Occipital lobe (tissue), 1 donor: ENCODE measurements at regions not wholly inside any gene's neighbourhood (a gene's known extent, or its start where the extent isn't known, plus 50 kb on each side); places are given as distances from the start of the nearest gene placed in this dataset.
"Not testable (repeated sequence)": the region's sequence is repeated elsewhere in the genome, so short reads cannot be mapped to it uniquely, and the experiment has no call there.

Source experiments
- DNase-seq: peaks from one replicate; lab custom pipeline; 2025; lab: John Stamatoyannopoulos, UW

DNA sequence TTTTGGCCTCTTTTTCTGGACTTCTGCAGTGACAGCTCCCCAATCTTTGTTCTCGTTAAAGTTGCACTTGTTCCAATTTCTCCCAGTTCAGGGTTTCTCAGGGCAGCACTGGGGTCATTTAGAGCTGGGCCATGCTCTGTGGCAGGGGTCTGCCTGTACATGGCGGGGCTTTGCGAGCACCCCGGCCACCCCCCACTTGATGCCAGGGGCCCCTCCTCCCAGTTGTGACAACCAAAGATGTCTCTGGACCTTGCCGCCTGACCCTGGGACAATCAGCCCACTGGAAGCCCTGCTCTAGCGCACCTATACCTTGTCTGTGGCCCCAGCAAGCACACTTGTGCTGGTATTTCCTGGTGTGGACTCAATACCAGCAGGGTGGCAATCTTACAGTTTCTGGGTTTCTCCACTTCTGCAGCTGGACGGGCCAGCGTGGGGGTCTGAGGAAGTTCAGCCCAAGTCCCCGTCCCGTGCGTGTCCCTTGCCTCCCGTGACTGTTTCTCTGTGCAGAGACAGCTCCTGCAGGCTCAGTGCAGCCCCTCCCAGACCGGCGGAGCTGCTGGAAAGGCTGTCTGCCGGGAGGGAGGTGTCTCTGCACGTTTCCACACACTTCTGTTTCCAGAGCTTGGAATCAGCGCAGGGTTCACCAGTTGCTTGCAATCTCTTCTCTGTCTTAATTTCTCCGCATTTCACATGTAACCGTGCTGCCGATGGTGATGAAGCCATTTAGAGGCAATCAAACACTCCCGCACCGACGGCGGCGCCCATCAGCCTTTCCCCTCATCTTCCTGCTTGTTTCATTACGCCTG lies 1328.9 kb downstream of the BRD1 start:
- no peak for DNase-seq

DNA sequence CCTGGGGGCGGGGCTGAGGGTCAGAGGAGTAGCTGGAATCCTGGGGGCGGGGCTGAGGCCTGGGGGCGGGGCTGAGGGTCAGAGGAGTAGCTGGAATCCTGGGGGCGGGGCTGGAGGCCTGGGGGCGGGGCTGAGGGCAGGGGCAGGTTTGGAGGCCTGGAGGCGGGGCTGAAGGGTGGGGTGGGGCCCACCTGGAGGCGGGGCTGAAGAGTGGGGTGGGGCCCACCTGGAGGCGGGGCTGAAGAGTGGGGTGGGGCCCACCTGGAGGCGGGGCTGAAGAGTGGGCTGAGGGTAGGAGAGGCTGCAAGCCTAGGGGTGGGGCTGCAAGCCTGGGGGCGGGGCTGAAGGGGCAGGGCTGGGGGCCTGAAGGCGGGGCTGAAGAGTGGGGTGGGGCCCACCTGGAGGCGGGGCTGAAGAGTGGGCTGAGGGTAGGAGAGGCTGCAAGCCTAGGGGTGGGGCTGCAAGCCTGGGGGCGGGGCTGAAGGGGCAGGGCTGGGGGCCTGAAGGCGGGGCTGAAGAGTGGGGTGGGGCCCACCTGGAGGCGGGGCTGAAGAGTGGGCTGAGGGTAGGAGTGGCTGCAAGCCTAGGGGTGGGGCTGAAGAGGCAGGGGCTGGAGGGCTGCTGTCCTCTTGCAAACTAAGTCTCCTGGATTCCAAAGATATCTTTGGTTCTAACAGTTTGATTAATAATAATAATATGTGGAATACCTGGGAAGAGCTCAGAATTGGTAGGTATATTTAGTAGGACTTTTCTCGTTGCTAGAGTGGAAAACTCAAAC lies 1329.7 kb downstream of the BRD1 start:
- DNase-seq = not testable (repeated sequence)

DNA sequence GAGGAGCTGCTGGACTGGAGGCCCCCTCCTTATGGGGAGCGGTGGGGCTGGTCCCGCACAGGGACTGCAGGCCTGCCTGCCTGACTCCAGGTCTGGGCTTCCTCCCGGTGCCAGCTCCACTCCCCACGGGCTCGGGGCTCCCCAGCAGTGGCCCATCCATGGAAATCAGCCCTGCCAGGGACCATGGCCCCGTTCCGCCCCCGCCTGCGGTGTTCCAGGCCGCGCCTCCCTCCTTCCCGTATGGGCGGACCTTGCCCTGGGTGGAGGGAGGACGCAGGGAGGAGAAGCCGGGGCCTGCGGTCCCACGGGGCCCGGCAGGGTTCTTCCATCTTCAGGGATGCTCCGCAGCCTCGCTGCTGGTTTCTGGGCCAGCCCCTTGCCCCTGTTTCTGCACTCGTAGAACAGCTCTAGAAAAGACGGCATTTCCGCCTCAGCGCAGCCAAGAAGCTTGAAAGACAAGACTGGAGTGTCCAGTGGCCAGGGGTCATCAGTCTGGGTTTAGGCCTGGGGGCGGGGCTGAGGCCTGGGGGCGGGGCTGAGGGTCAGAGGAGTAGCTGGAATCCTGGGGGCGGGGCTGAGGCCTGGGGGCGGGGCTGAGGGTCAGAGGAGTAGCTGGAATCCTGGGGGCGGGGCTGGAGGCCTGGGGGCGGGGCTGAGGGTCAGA lies 1330.6 kb downstream of the BRD1 start:
- no peak for DNase-seq

DNA sequence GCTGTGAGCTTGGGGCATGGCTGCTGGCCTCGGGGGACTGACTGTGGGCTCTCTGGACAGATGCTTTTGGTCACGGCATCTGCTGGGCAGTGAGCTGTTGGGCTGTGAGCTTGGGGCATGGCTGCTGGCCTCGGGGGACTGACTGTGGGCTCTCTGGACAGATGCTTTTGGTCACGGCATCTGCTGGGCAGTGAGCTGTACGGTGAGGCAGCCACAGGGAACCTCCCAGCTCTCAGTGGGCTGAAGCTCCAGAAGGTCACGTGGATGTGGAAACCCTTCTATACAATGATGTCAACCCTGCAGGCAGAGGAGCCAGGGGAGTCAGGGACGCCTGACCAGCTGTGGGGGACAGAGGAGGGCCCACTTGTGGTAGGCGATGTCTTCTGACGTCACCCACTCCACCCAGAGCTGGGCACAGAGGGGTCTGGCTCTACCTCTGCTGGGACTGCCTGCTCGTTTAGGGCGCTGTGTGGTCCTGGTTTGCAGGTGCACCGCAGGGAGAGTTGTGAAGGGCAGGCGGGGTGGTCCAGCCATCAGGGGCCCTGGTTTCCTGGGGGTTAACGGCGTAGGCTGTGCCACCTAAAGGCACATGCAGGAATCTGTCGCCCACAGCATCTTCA lies 1331.3 kb downstream of the BRD1 start:
- DNase-seq = no peak

DNA sequence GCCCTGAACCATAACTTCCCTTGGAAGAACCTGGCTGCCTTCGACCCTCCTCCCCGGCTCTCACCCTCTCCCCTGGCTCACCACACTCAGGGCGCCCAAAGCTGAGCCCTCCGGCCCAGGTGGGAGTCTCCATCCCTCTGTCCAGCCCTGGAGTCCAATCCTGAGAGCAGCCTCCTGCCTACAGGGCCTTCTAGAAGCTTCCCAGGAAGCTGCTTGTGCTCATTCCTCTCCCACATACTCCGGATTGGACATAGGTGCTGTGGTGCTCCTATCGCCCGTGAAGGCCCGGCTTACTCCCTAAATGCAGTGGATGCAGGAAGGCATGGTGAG lies 1332.0 kb downstream of the BRD1 start:
- DNase-seq = no peak

DNA sequence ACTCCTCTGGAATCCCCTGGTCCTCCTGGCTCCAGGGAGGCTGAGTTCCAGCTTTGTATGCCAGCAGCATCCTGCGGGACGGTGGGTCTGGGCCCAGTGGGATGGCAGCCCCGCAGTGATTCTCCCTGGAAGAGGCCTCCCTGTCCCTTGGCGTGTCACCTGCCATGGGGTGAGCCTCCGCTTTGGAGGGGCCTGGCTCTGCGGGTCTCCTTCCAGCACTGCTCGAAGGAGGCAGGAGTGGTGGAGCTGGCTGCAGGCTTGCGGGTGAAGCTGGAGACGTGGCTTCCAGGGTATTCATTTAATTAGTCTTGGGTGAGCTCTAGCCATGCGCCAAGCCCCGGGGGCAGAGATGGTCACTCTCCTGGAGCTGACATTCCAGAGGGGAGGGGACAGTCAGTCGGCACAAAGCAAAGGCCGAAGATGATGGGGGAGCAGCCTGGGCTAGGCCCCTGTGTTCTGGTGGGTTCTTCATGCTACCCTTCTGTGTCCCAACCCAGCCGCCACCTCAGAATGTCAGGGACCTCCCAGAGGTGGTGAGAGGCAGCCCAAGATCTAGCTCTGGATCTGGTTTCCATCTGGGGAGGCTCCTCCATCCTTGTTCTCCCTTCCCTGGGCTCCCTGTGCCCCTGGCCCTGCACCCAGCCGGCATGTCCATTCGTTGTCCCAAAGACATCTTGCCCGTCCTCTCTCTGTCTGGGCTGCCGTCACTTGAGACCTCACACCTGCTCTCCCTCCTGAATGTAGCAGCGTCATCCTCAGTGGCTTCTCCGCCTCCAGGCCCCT lies 1332.5 kb downstream of the BRD1 start:
- DNase-seq = no peak

DNA sequence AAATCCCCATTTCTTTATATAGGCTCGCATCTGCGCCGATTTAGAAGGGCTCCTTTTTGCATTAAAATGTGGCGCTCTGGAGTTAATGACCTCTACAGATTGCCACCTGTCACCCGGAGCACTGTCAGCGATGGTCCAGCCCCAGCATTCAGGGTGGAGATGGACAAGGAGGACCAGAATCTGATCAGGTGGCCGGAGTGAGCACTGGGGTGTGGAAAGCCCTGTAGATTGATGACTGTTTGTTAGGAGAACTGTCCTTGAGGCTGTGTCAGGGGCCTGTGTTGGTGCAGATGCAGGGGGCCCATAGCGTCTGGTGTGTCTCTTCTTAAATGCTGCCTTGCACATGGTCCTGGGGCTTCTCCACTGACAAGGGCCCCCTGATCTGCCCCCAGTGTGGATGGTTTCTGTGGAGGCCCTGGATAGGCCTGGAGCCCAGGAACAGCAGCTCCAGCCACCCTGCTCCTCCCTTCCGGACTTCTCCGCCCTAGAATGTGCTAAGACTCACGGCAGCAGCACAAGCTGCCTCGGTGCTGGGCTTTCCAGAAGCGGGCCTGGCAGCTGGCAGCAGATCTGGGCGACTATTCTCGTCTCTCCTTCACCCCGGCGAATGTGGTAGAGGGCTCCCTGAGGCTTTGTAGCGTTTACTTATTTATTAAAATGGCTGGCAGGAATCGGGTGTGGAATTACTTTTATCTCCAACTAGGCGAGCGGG lies 1333.3 kb downstream of the BRD1 start:
- no peak for DNase-seq

DNA sequence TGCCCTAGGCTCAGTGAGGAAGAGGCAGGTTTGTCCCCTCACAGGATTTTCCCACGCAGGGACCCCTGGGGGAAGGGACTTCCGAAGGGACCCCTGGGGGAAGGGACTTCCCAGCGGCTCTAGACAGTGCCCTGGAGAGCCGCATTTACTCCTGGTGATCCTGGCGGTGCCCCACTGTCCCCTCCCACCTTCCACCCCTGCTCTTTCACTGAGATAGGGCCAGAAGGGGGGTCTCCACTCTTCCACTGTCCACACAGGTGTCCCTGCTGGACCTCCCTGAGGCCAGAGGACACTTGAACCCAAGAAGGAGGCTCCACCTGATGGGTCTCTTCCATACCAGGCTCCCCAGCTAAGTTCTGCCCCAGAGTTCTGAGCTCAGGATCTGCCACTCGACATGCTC lies 1333.9 kb downstream of the BRD1 start:
- DNase-seq = no peak

DNA sequence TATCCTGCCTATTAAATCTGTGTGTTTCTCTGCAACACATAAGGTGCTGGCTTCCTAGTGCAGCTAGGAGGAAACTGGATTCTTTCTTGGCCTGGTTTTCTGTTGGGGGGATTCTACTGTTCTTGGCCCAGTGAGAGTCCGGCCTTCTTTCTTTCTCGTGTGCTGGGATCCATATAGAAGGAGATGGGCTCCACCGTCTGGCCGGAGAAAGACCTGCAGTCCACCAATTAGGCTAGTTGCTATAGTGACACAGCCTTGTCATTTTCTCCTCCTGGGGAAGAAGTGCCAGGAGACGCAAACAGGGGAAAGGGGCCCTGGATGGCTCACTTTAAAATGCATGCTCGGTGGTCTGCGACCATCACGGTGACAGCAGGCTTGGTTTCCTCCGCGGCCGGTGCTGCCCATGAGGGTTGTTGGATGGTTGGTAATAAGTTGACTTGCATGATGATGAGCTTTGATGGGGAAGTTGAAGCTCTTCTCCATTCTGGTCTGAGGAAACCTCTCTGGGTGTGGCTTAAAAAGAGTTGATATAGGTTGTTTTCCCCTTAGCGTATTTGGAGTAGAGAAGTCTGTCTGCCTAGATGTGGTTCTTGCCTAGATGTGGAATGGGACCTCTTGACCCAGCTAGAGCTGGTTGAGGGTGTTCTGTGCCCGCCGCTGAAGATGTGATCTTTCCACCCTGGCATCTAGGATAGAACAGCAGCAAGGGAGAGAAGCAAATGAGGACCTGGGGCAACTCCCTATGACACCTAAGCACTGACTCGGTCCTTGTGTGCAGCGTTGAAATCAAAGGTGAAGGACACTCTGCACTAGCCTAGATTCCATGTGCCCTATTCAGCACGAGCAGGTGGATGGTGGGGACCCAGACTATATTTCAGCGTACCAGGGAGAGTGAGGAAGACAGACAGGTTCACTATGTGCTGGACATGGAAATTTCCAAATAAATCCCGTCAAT lies 1335.0 kb downstream of the BRD1 start:
- DNase-seq = peak; percentile 70

DNA sequence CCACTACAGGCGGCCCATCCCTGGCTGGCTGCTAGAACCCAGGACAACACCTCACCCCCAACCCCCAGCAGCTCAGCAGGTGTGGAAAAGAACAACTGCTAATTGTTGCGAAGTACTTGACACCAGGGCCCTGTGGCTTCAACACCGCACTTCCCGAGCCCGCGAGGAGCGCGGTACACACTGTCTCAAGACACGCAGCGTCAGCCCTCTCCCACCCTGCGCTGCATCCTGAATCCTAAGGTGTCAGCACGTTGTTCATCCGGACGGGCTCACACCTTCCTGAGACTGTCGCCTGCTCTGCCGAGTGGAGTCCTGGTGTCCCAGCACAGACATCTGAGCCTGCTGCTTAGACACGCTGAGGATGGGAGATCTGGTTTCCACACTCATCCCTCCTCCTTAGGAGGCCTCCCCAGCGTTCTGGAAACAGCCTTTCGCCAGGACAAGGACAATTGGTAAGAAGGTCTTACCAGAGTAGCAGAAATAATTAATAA lies 1336.2 kb downstream of the BRD1 start:
- no peak for DNase-seq

DNA sequence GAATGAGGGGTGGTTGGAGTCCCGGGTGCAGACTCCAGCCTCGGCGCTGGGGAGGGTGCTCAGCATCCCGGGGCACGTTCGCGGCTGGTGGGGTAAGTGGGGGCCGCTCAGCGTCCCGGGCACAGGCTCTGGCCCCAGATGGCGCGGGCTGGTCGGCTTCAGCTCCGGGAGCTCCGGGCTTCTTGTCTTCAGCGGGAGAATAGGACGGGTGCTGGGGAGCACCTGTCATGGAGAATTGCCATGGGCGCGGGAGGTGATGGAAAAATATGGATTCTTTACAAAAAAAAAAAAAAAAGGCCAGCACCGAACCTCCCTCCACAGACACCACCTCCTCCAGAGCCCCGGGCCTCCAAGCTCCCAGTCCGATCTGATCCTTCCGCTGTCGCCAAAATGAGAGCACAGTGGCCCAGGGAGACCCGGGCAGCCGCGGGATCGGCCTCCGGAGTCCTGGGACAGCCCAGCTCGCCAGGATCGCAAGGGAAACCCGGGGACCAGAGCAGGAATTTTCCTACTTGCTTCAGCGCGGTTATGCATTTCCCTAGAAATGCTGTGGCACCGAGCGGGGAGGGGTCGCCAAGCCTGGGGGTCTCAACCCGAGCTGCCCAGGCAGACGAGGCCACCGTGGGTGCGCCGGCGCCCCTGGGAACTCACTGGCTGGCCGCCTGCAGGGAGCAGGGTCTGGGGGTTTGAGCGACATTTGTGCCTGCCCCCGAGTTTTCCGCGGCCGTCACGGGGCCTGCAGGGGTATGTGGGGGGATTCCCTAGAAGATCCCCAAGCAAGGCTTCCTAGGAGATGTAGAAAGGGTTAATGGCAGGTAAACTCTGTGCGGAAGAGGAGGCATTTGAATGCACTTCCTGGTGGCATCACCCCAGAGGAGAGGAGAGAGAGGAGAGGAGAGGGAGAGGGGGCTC lies 1336.9 kb downstream of the BRD1 start:
- no peak for DNase-seq

DNA sequence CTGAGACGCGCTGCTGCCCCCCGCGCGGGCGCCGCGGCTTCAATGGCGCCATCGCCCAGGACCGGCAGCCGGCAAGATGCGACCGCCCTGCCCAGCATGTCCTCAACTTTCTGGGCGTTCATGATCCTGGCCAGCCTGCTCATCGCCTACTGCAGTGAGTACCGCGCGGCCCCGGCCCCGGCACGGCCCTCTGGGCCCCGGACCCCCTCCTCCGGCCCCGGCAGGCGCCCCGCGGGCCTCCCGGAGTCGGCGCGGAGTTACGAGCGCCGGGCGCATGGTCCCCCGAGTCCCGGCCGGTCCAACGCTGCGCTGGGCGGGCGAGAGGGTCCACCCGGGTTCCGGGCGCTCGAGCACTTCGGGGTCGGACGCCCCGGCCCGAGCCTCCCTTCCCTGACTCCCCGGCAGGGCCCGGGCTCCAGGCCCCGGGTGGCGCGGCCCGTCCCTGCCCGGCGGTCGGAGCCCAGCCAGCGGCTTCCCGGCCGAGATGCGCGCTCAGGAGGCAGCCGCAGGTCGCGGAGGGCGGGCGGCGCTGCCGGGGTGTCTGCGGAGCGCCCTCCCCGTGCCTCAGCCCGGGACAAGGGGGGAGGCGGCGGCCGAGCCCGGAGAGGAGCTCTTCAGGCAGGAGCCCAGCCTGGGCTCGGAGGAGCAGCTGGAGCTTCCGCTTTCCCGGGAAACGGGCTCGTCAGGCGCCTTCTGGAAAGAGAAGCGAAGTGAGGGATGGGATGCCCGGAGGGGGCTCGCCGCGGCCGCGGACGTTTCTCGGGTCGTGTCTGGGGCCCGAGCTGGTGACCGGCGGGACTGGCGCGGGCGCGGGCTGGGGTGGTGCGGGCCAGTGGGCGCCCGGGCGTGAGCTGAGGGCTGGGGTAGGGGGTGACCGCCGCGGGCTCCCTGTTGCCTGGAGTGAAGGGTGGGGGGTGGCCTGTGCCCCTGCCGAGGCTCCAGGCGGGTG lies 1337.8 kb downstream of the BRD1 start:
- no peak for DNase-seq

DNA sequence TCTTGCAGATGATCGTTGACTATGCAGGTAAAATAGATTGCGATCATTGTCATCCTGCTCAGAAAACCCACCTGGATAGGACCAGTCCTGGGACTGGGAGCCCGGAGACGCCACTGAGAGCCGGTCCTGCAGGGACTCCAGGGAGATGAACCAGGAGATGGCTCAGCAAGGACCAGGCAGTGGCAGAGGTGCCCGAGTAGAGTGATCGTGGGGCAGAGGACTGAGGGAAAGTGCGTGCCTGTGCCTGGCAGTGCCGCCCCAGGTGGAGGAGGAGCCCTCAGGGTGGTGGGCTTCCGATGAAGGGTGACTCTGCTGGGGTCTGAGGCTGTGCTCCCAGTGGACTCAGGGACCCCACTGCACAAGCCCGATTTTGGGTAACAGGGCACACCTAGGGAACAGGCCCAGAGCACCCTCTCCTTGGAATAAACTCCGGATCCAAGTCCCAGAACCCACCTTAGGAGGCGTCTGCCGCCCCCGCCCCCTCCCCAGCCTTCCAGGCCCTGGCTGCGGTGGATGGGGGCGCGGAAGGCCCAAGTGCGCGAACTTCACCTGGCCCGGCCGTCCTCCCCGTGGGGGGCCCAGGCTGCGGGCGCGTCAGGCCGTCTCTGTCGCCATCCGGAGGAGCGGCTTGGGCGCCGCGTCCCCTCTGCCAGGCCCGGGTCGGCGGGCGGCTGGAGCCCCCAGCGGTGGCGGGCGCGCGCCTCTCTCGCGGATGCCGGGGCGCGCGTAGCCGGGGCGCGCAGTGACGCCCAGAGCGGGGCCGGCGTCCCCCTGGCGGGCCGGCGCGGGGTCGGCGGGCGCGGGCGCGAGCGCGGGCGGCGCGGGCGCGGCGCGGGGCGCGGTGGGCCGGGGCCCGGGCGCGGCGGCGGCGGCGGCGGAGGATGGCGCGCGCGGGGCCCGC lies 1338.8 kb downstream of the BRD1 start:
- DNase-seq = no peak

DNA sequence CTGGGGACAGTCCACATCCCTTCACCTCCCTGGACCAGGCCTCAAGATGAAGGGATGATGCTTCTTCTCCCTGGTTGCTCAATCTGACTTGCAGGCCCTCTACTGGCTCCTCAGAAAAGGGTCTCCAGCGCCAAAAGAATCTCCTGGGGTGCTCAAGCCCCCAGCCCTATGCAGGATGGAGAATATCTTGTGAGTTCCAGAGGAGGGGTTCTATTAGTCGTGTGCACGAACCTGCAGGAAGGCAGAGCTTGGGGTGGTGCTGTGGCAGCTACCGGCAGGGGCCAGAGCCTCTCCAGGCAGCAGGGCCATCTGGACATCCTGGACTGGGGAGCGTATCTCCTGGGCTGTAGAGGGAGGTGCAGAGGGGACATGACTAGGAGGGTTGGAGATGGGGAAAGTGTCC lies 1339.5 kb downstream of the BRD1 start:
- no peak for DNase-seq

DNA sequence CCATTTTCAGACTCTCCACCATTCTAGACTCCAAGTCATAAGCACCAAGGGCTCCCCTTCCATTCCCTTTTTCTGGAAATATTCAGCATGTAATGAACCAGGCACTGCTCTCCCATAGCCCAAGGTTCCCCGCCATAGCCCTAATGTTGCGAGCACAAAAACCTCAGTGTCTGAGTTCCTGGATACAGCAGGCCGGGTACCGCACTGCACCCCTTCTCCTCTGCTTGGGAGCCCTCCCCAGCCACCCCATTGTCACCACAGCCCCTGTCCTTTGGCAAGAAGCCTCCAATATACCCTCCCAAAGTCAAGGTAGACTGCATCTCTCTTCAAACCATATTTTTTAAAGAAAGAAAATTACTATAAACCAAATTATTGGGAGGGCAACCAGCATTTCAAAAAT lies 1341.1 kb downstream of the BRD1 start:
- no peak for DNase-seq

DNA sequence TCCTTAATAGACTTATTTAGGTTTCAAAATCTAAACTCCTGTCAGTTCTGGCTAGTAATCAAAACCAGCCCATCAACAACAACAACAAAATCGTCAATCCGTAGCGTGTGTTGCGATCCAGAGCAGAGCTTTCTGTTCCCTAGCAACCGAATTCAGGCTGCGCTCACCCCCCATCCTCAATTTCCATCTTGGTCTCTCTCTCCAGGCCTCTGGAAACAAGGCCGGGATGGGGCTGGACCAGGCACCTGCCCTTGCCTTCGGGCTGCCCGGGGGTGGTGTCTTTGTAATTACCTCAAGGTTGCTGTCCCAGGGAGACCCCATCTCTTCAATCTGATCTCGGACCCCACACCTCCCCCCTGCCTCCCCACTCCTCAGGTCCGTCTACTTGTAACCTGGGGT lies 1341.5 kb downstream of the BRD1 start:
- DNase-seq = no peak
